H1 (cell line): ENCODE measurements at regions not wholly inside any gene's neighbourhood (a gene's known extent, or its start where the extent isn't known, plus 50 kb on each side); places are given as distances from the start of the nearest gene placed in this dataset.

Source experiments
- CTCF ChIA-PET: fragments of 300-600 bp; sonication (Branson Sonifier 250); formaldehyde crosslinking; loops from one replicate; lab custom pipeline; 2021; ENCODE audit not compliant: partially characterized antibody; lab: Charles Lee
- POLR2A ChIA-PET: fragments of 300-600 bp; sonication (Branson Sonifier 250); formaldehyde crosslinking; loops from one replicate; lab custom pipeline; 2021; ENCODE audit warnings: inconsistent platforms; ENCODE audit not compliant: partially characterized antibody; lab: Charles Lee
- DNase-seq, 2 experiments: peaks; one replicate each; pipeline versions ENCODE4 v3.0.0 to v3.0.0-alpha.2; 2010 to 2022; ENCODE audit warnings: low spot score in 2 of 2, low read depth in 1 of 2, mixed read lengths in 1 of 2
- FAIRE-seq: peaks from 2 replicates; lab custom pipeline; 2011; peaks lifted over from hg19 to GRCh38; lab: Jason Lieb, UNC
- H2AFZ ChIP-seq: 2 replicates; pipeline ENCODE4 v1.8.1; 2012; ENCODE audit warnings: low read length, inconsistent platforms
- H2AK5ac ChIP-seq: 2 replicates; pipeline ENCODE4 v1.6.1; 2013; ENCODE audit warnings: low read depth, low read length
- H2BK120ac ChIP-seq: replicated peaks from 2 replicates; pipeline ENCODE3; 2013; ENCODE audit warnings: low read depth, low read length, inconsistent platforms
- H2BK12ac ChIP-seq: 2 replicates; pipeline ENCODE4 v1.6.1; 2013; ENCODE audit warnings: low read depth, low read length
- H2BK15ac ChIP-seq: 2 replicates; pipeline ENCODE4 v1.6.1; 2013; ENCODE audit warnings: low read length
- H2BK20ac ChIP-seq: 2 replicates; pipeline ENCODE4 v1.6.1; 2013; ENCODE audit warnings: low read length
- H2BK5ac ChIP-seq: 2 replicates; pipeline ENCODE4 v1.6.1; 2013; ENCODE audit warnings: low read depth, low read length
- H3K14ac ChIP-seq: 2 replicates; pipeline ENCODE4 v1.6.1; 2013; ENCODE audit warnings: inconsistent platforms; ENCODE audit not compliant: insufficient read length
- H3K18ac ChIP-seq: 2 replicates; pipeline ENCODE4 v1.6.1; 2013; ENCODE audit warnings: low read length; ENCODE audit errors: extremely low read depth
- H3K23ac ChIP-seq: 2 replicates; pipeline ENCODE4 v1.6.1; 2013; ENCODE audit warnings: inconsistent platforms; ENCODE audit not compliant: insufficient read length
- H3K23me2 ChIP-seq: 2 replicates; pipeline ENCODE4 v1.6.1; 2013; ENCODE audit warnings: low read depth, low read length
- H3K27ac ChIP-seq: 2 replicates; pipeline ENCODE4 v1.6.1; 2011; ENCODE audit warnings: low read depth, low read length, inconsistent platforms
- H3K27me3 ChIP-seq, 4 experiments: replicated peaks in 1 of 4; 1 replicate in 1 of 4; 2 replicates in 3 of 4; pipeline versions ENCODE4 v1.6.1 to v1.8.1; 2011 to 2013; ENCODE audit warnings: low read length in 3 of 4, mild to moderate bottlenecking in 3 of 4, inconsistent platforms in 2 of 4, mixed read lengths in 2 of 4, moderate library complexity in 1 of 4; ENCODE audit not compliant: control insufficient read depth in 3 of 4, insufficient read depth in 3 of 4; ENCODE audit errors: extremely low read depth in 1 of 4
- H3K36me3 ChIP-seq, 4 experiments: 2 replicates each; pipeline versions ENCODE4 v1.6.1 to v1.8.1; 2011 to 2013; ENCODE audit warnings: mild to moderate bottlenecking in 4 of 4, low read length in 3 of 4, moderate library complexity in 2 of 4, control low read depth in 1 of 4, inconsistent platforms in 1 of 4; ENCODE audit not compliant: insufficient read depth in 4 of 4, control insufficient read depth in 2 of 4
- H3K4ac ChIP-seq: replicated peaks from 2 replicates; pipeline ENCODE3; 2013; ENCODE audit warnings: low read length, low read depth, mixed read lengths, inconsistent platforms; ENCODE audit not compliant: insufficient read length
- H3K4me1 ChIP-seq, 4 experiments: replicated peaks in 1 of 4; 1 replicate in 1 of 4; 2 replicates in 3 of 4; pipeline versions ENCODE4 v1.6.1 to v1.8.1; 2011 to 2013; ENCODE audit warnings: low read length in 3 of 4, inconsistent platforms in 2 of 4, mixed read lengths in 1 of 4; ENCODE audit not compliant: insufficient read depth in 4 of 4, control insufficient read depth in 3 of 4
- H3K4me2 ChIP-seq, 2 experiments: 2 replicates each; pipeline versions ENCODE4 v1.6.1 to v1.8.1; 2011 to 2013; ENCODE audit warnings: low read depth in 2 of 2, low read length in 2 of 2, control low read depth in 1 of 2, inconsistent platforms in 1 of 2, mild to moderate bottlenecking in 1 of 2; ENCODE audit not compliant: insufficient read depth in 1 of 2
- H3K4me3 ChIP-seq, 4 experiments: fragments of 200-600, 300-600 bp in 1 of 4; sonication (generic), shearing (Covaris generic), sonication (Bioruptor Twin) in 1 of 4; 2 replicates each; pipeline versions ENCODE4 v1.5.1 to v1.8.1; 2011 to 2016; ENCODE audit warnings: low read length in 4 of 4, low read depth in 3 of 4, control low read depth in 2 of 4, inconsistent platforms in 2 of 4, mild to moderate bottlenecking in 2 of 4, mixed read lengths in 1 of 4, moderate library complexity in 1 of 4; ENCODE audit not compliant: insufficient read depth in 2 of 4; ENCODE audit errors: extremely low read depth in 1 of 4
- H3K56ac ChIP-seq: replicated peaks from 2 replicates; pipeline ENCODE3; 2013; ENCODE audit warnings: low read depth, mild to moderate bottlenecking, mixed read lengths, low read length, inconsistent platforms; ENCODE audit not compliant: insufficient read length
- H3K79me1 ChIP-seq: 2 replicates; pipeline ENCODE4 v1.6.1; 2013; ENCODE audit warnings: low read depth, low read length, control low read depth
- H3K79me2 ChIP-seq, 2 experiments: 2 replicates each; pipeline versions ENCODE4 v1.6.1 to v1.8.1; 2012 to 2013; ENCODE audit warnings: low read length in 2 of 2, mild to moderate bottlenecking in 2 of 2, inconsistent platforms in 1 of 2; ENCODE audit not compliant: insufficient read depth in 2 of 2, control insufficient read depth in 1 of 2
- H3K9ac ChIP-seq, 4 experiments: replicated peaks in 1 of 4; 1 replicate in 1 of 4; 2 replicates in 3 of 4; pipeline versions ENCODE4 v1.6.1 to v1.8.1; 2011 to 2013; ENCODE audit warnings: low read depth in 3 of 4, low read length in 3 of 4, control low read depth in 2 of 4, mild to moderate bottlenecking in 2 of 4, moderate library complexity in 2 of 4, inconsistent platforms in 1 of 4; ENCODE audit errors: extremely low read depth in 1 of 4
- H3K9me3 ChIP-seq, 2 experiments: 2 replicates each; pipeline versions ENCODE4 v1.6.1 to v1.8.1; 2012 to 2013; ENCODE audit warnings: mild to moderate bottlenecking in 2 of 2, moderate library complexity in 2 of 2, control low read depth in 1 of 2, inconsistent platforms in 1 of 2, low read depth in 1 of 2, low read length in 1 of 2, mixed read lengths in 1 of 2; ENCODE audit not compliant: insufficient read depth in 2 of 2
- H4K20me1 ChIP-seq, 2 experiments: replicated peaks in 1 of 2; 2 replicates each; pipeline versions ENCODE3 to v1.8.1; 2011 to 2013; ENCODE audit warnings: inconsistent platforms in 2 of 2, low read length in 2 of 2, mild to moderate bottlenecking in 1 of 2; ENCODE audit not compliant: insufficient read depth in 2 of 2, control insufficient read depth in 1 of 2
- H4K5ac ChIP-seq: 2 replicates; pipeline ENCODE4 v1.6.1; 2013; ENCODE audit warnings: low read length, low read depth, mixed read lengths, inconsistent platforms; ENCODE audit not compliant: insufficient read length
- H4K8ac ChIP-seq: 2 replicates; pipeline ENCODE4 v1.8.0; 2013; ENCODE audit warnings: mild to moderate bottlenecking, moderate library complexity, low read length, inconsistent platforms; ENCODE audit not compliant: insufficient read depth; ENCODE audit errors: extremely low read depth
- H4K91ac ChIP-seq: replicated peaks from 2 replicates; pipeline ENCODE3; 2013; ENCODE audit warnings: low read length, mixed read lengths, inconsistent platforms; ENCODE audit not compliant: insufficient read length
- CHD2 ChIP-seq: IDR thresholded peaks from 2 replicates; pipeline ENCODE4 v1.6.1; 2012; ENCODE audit warnings: low read length, improper control_type of control experiment
- JUN ChIP-seq: IDR thresholded peaks from 2 replicates; pipeline ENCODE4 v1.6.1; 2011; ENCODE audit warnings: low read depth, mild to moderate bottlenecking, improper control_type of control experiment, low read length
- SUZ12 ChIP-seq: fragments of 200-600 bp; sonication (generic); IDR thresholded peaks from 2 replicates; pipeline ENCODE4 v1.6.1; 2012; ENCODE audit warnings: mild to moderate bottlenecking, inconsistent platforms, low read length, moderate library complexity, mixed read lengths
- WGBS, 2 experiments: shearing (Covaris generic) in 1 of 2; methylation state at CpG; one replicate each; pipeline versions ENCODE4 v1.1.6 to v1.1.7; 2013 to 2015; ENCODE audit warnings: low lambda C conversion rate in 2 of 2, mixed read lengths in 2 of 2, inconsistent platforms in 1 of 2, low coverage in 1 of 2, missing lambda C conversion rate in 1 of 2; ENCODE audit not compliant: insufficient replicate concordance in 2 of 2, insufficient coverage in 1 of 2, insufficient read length in 1 of 2; ENCODE audit errors: extremely low coverage in 1 of 2, missing lambda C conversion rate in 1 of 2; 5-methylcytosine and 5-hydroxymethylcytosine counted together

GRCh38 chr5:54874337-54875021 lies 110.9 kb downstream of the ESM1 start:
- no peak overlapping the region for H2AFZ ChIP-seq
- no peak overlapping the region for H3K56ac ChIP-seq
- H3K4ac ChIP-seq, result no peak overlapping the region
- H3K27me3 ChIP-seq, result peaks cover 0 to 1% (median 0%) of the 10 kb centered on the region in 4 experiments; a peak in 1 of 7 replicates
- H2BK5ac ChIP-seq, result no peak overlapping the region
- no peak overlapping the region for H4K5ac ChIP-seq
- H3K4me2 ChIP-seq, result no peak overlapping the region
- no peak overlapping the region for H2AK5ac ChIP-seq
- no peaks in the 10 kb centered on the region for H3K79me2 ChIP-seq
- no peaks in the 10 kb centered on the region; a peak in 1 of 8 replicates for H3K36me3 ChIP-seq
- FAIRE-seq (no peak), DNase-seq (no peak)
- H3K27ac ChIP-seq, result no peak overlapping the region
- ChIA-PET CTCF (interaction anchor here (0.6 to 2.3 kb wide), 8 partner anchors 8 to 581 kb away, joined by 3 to 9 read pairs (median 4); partner anchors contain the start of genes GPX8 and SNX18), POLR2A (no interaction called here)
- H3K4me1 ChIP-seq, result peaks cover 0 to 6% (median 0%) of the 10 kb centered on the region in 4 experiments; a peak in 1 of 7 replicates
- no peak overlapping the region for H4K91ac ChIP-seq
- H3K9me3 ChIP-seq, result no peaks in the 10 kb centered on the region
- 72% methylated on average over 7 of the region's 7 CpGs; no CpG with 5 or more reads in 1 of the 2 experiments for WGBS, 2 experiments
- no peak overlapping the region for H3K4me3 ChIP-seq
- H3K23me2 ChIP-seq, result no peaks in the 10 kb centered on the region
- H3K79me1 ChIP-seq, result no peaks in the 10 kb centered on the region
- no peak overlapping the region for H2BK20ac ChIP-seq
- H3K9ac ChIP-seq, result no peak overlapping the region
- no peak overlapping the region for H2BK12ac ChIP-seq
- H4K20me1 ChIP-seq, result no peaks in the 10 kb centered on the region
- no peak overlapping the region for H2BK120ac ChIP-seq
- no peak overlapping the region for H3K23ac ChIP-seq
- no peak overlapping the region for H2BK15ac ChIP-seq
- H4K8ac ChIP-seq, result no peak overlapping the region
- no peak overlapping the region for H3K18ac ChIP-seq
- H3K14ac ChIP-seq, result no peak overlapping the region
- TF ChIP-seq SUZ12 (no peak), CHD2 (no peak), JUN (no peak)
